Activated B cell treated with CpG ODN at 0.5 μM for 24 hours (primary cell): ENCODE measurements at regions not wholly inside any gene's neighbourhood (a gene's known extent, or its start where the extent isn't known, plus 50 kb on each side); places are given as distances from the start of the nearest gene placed in this dataset.

Experiments used
- ATAC-seq: fragments of 200-7000 bp; cut with Tn5 transposase; one replicate; pipeline ENCODE4 v1.10.0; 2021; ENCODE audit warnings: low read depth, mild to moderate bottlenecking, moderate library complexity
- CTCF ChIA-PET: fragments of 350-600 bp; sonication (Branson Sonifier 250); formaldehyde crosslinking; loops from one replicate; lab custom pipeline; 2021; ENCODE audit warnings: antibody characterized with exemption; lab: Charles Lee
- POLR2A ChIA-PET: fragments of 350-600 bp; sonication (Branson Sonifier 250); formaldehyde crosslinking; loops from one replicate; lab custom pipeline; 2021; ENCODE audit warnings: antibody characterized with exemption; lab: Charles Lee
- DNase-seq: peaks from one replicate; pipeline ENCODE4 v3.0.0; 2022
- H3K27ac Mint-ChIP-seq: one replicate; pipeline ENCODE4 v1.8.0; 2020; ENCODE audit warnings: mixed read lengths
- H3K27me3 Mint-ChIP-seq: one replicate; pipeline ENCODE4 v1.8.0; 2021; ENCODE audit warnings: mixed read lengths
- H3K36me3 Mint-ChIP-seq: one replicate; pipeline ENCODE4 v1.8.0; 2021; ENCODE audit warnings: low read depth, mixed read lengths
- H3K4me1 Mint-ChIP-seq: one replicate; pipeline ENCODE4 v1.8.0; 2021; ENCODE audit warnings: mixed read lengths
- H3K4me3 Mint-ChIP-seq: one replicate; pipeline ENCODE4 v1.8.0; 2020; ENCODE audit warnings: mild to moderate bottlenecking, mixed read lengths
- H3K9me3 Mint-ChIP-seq: one replicate; pipeline ENCODE4 v1.8.0; 2020; ENCODE audit warnings: mixed read lengths
- CTCF ChIP-seq: fragments of 200-600 bp; IDR thresholded peaks from one replicate; pipeline ENCODE4 v1.8.0; 2022; ENCODE audit warnings: antibody characterized with exemption, mild to moderate bottlenecking
- intact Hi-C: fragments of 100-400 bp; cut with micrococcal nuclease; formaldehyde crosslinking; loops from one replicate; pipeline ENCODE4 v1.15.1; 2024

GRCh38 chr13:32889986-32890565 lies 126.1 kb upstream of the KL start:
- CTCF ChIA-PET, result no interaction called here

GRCh38 chr13:32893176-32893575 lies 123.0 kb upstream of the KL start:
- Mint-ChIP-seq H3K27me3 (peaks cover 9% of the 10 kb centered on the region), H3K27ac (no peak overlapping the region), H3K4me3 (no peak overlapping the region), H3K36me3 (no peaks in the 10 kb centered on the region), H3K4me1 (no peaks in the 10 kb centered on the region), H3K9me3 (peaks cover under 1% of the 10 kb centered on the region)
- ATAC-seq, result no peak
- POLR2A ChIA-PET, result no interaction called here
- CTCF ChIA-PET, result no interaction called here
- no peak for DNase-seq
- intact Hi-C loops, result no loop called here
- TF ChIP-seq CTCF, result no peak

More at GRCh38 chr13:32889986-32890565, 126.1 kb upstream of the KL start:
- POLR2A ChIA-PET, result no interaction called here
- no peak for ATAC-seq
- Mint-ChIP-seq H3K9me3 (peaks cover 10% of the 10 kb centered on the region), H3K27ac (no peak overlapping the region), H3K4me1 (no peaks in the 10 kb centered on the region), H3K4me3 (no peak overlapping the region), H3K36me3 (no peaks in the 10 kb centered on the region), H3K27me3 (peaks cover 9% of the 10 kb centered on the region)
- TF ChIP-seq CTCF, result no peak
- DNase-seq, result no peak
- intact Hi-C loops, result no loop called here

- intact Hi-C loops, result no loop called here
- no peak overlapping the region for H3K27ac Mint-ChIP-seq
- no peaks in the 10 kb centered on the region for H3K4me1 Mint-ChIP-seq
- H3K4me3 Mint-ChIP-seq, result no peak overlapping the region
- no peak for ATAC-seq
- TF ChIP-seq CTCF, result no peak
- CTCF ChIA-PET, result no interaction called here
- no peak for DNase-seq
- H3K27me3 Mint-ChIP-seq, result peaks cover 9% of the 10 kb centered on the region
- no peaks in the 10 kb centered on the region for H3K36me3 Mint-ChIP-seq
- POLR2A ChIA-PET, result no interaction called here
- no peaks in the 10 kb centered on the region for H3K9me3 Mint-ChIP-seq
Observed at GRCh38 chr13:32894589-32895001, 121.6 kb upstream of the KL start.

- CTCF ChIA-PET, result no interaction called here
- no peak overlapping the region for H3K4me3 Mint-ChIP-seq
Observed at GRCh38 chr13:32895296-32895695, 120.9 kb upstream of the KL start.

GRCh38 chr13:32897296-32897695 lies 118.9 kb upstream of the KL start:
- intact Hi-C loops, result no loop called here
- no peak for TF ChIP-seq CTCF
- H3K36me3 Mint-ChIP-seq, result no peaks in the 10 kb centered on the region
- H3K9me3 Mint-ChIP-seq, result peaks cover 4% of the 10 kb centered on the region
- no peak overlapping the region for H3K27ac Mint-ChIP-seq
- ChIA-PET CTCF (no interaction called here), POLR2A (no interaction called here)
- DNase-seq (no peak), ATAC-seq (no peak)
- H3K4me1 Mint-ChIP-seq, result no peaks in the 10 kb centered on the region
- H3K4me3 Mint-ChIP-seq, result no peak overlapping the region
- H3K27me3 Mint-ChIP-seq, result peaks cover 9% of the 10 kb centered on the region

More at GRCh38 chr13:32895296-32895695, 120.9 kb upstream of the KL start:
- no peak for DNase-seq
- POLR2A ChIA-PET, result no interaction called here
- no peak overlapping the region for H3K27ac Mint-ChIP-seq
- no peaks in the 10 kb centered on the region for H3K36me3 Mint-ChIP-seq
- H3K27me3 Mint-ChIP-seq, result peaks cover 9% of the 10 kb centered on the region
- H3K4me1 Mint-ChIP-seq, result no peaks in the 10 kb centered on the region
- H3K9me3 Mint-ChIP-seq, result no peaks in the 10 kb centered on the region
- ATAC-seq, result no peak
- intact Hi-C loops, result no loop called here
- TF ChIP-seq CTCF, result no peak
